GM12873 (cell line): ENCODE measurements at regions not wholly inside any gene's neighbourhood (a gene's known extent, or its start where the extent isn't known, plus 50 kb on each side); places are given as distances from the start of the nearest gene placed in this dataset.

ENCODE experiments used
- TF ChIP-seq, protein P1 (sequence below): IDR thresholded peaks from 2 replicates; pipeline ENCODE4 v1.5.1; 2012; ENCODE audit warnings: low read depth, mild to moderate bottlenecking, moderate library complexity, low read length, control low read depth; ENCODE audit not compliant: insufficient read depth; ENCODE audit errors: missing control alignments

GRCh38 chr4:182093431-182093831 lies 149.8 kb upstream of the TENM3 start:
- TF ChIP-seq, protein P1, sequence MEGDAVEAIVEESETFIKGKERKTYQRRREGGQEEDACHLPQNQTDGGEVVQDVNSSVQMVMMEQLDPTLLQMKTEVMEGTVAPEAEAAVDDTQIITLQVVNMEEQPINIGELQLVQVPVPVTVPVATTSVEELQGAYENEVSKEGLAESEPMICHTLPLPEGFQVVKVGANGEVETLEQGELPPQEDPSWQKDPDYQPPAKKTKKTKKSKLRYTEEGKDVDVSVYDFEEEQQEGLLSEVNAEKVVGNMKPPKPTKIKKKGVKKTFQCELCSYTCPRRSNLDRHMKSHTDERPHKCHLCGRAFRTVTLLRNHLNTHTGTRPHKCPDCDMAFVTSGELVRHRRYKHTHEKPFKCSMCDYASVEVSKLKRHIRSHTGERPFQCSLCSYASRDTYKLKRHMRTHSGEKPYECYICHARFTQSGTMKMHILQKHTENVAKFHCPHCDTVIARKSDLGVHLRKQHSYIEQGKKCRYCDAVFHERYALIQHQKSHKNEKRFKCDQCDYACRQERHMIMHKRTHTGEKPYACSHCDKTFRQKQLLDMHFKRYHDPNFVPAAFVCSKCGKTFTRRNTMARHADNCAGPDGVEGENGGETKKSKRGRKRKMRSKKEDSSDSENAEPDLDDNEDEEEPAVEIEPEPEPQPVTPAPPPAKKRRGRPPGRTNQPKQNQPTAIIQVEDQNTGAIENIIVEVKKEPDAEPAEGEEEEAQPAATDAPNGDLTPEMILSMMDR, result no peak

DNA sequence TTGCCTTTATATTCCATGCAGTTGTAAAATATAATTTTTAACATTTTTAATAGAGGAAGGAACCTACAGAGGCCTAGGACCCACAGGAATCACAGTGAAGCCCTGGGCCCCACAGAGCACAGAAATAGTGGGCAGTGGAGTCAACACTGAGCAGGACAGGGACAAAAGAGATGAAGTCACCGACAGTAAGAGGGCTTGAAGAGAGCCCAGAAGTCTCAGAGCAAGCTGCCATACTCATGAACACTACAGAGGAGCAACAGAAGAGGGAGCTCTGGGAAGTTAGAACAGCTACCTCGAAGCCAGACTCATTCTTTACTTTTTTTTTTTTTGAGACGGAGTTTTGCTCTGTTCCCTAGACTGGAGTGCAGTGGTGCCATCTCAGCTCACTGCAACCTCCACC lies 149.3 kb upstream of the TENM3 start:
- TF ChIP-seq, protein P1, result no peak

GRCh38 chr4:182101618-182102017 lies 141.6 kb upstream of the TENM3 start:
- TF ChIP-seq, protein P1, result no peak

DNA sequence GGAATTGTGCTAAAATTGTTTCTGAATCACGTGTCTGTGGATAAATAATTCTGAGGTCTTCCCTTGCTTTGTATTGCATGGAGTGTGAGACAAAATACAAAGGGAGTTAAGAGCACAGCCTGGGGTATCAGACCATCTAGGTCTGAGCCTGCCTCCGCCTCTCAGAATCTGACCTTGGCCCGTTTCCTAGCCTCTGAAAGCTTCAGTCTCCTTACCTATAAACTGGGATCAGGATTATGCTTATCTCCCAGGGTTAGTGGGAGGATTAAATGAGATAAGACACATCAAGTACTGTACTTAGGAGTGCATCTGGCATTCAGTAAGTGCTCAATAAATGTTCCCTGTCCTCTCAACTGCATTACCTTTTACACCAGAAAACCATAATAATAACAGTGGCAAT lies 140.6 kb upstream of the TENM3 start:
- TF ChIP-seq, protein P1, result no peak

- TF ChIP-seq, protein P1, result no peak
Measured at GRCh38 chr4:182103614-182104319, 139.4 kb upstream of the TENM3 start.

DNA sequence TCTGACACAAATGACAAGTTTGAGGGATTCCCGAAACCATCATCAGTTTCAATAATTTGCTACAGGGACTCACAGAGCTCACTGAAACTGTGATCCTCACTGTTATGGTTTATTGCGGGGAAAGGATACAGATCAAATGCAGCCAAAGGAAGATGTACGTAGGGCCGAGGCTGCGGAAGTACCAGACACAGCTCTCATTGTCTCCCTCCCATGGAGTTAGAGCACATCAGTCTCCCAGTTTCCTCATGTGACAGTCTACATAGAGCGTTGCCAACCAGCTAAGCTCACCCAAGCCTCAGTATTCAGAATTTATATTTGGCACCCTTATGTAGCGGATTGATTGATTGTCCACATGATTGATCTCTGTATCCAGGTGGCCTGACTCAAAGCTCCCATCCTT lies 137.8 kb upstream of the TENM3 start:
- TF ChIP-seq, protein P1, result no peak

DNA sequence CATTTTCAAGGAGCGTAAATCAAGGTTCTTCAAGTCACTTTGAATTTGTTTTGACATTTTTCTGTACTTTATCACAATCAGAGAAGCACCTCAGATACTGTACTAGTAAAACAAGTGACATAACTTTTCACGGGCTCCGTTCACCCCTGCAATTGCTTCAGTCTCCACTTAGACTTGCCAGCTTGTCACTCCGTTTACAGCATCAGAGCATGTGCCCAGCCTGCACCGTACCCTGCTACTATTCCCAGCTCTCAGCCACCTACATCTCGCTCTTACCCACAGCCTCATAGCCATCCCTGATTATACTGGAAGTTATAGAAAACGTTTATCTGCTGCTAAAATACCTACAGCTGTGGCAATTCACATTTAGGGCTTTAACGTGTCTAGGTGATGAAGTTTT lies 135.3 kb upstream of the TENM3 start:
- TF ChIP-seq, protein P1, result no peak
